Ramos (cell line): ENCODE measurements at regions not wholly inside any gene's neighbourhood (a gene's known extent, or its start where the extent isn't known, plus 50 kb on each side); places are given as distances from the start of the nearest gene placed in this dataset.

ENCODE experiments used
- in situ Hi-C: fragments of 300-500 bp; cut with MboI; formaldehyde crosslinking; loops from one replicate; pipeline ENCODE4 v1.14.3; 2022; ENCODE audit warnings: low sequenced_read_pairs; ENCODE audit not compliant: unreplicated experiment

- in situ Hi-C loops = no loop called here
Measured at GRCh38 chr16:35689764-35690163, 2230.4 kb downstream of the TP53TG3F start.

- in situ Hi-C loops = no loop called here
Measured at GRCh38 chr16:35690413-35690812, 2231.0 kb downstream of the TP53TG3F start.

- in situ Hi-C loops = no loop called here
Measured at GRCh38 chr16:35691057-35691456, 2231.6 kb downstream of the TP53TG3F start.

- in situ Hi-C loops = no loop called here
Measured at GRCh38 chr16:35692824-35693223, 2233.4 kb downstream of the TP53TG3F start.

- in situ Hi-C loops = no loop called here
Measured at GRCh38 chr16:35706901-35707300, 2247.5 kb downstream of the TP53TG3F start.

- in situ Hi-C loops = no loop called here
Measured at GRCh38 chr16:35711435-35711834, 2252.0 kb downstream of the TP53TG3F start.

GRCh38 chr16:35711958-35712357 lies 2252.5 kb downstream of the TP53TG3F start:
- in situ Hi-C loops = no loop called here

- in situ Hi-C loops = no loop called here
Measured at GRCh38 chr16:35713762-35714650, 2254.6 kb downstream of the TP53TG3F start.

GRCh38 chr16:35714665-35715064 lies 2255.3 kb downstream of the TP53TG3F start:
- in situ Hi-C loops = no loop called here

- in situ Hi-C loops = no loop called here
Measured at GRCh38 chr16:35724551-35724950, 2265.1 kb downstream of the TP53TG3F start.

- in situ Hi-C loops = no loop called here
Measured at GRCh38 chr16:35725949-35726348, 2266.5 kb downstream of the TP53TG3F start.

GRCh38 chr16:35730251-35730650 lies 2270.8 kb downstream of the TP53TG3F start:
- in situ Hi-C loops = no loop called here

- in situ Hi-C loops = no loop called here
Measured at GRCh38 chr16:35731341-35732040, 2272.1 kb downstream of the TP53TG3F start.

- in situ Hi-C loops = no loop called here
Measured at GRCh38 chr16:35732046-35732810, 2272.8 kb downstream of the TP53TG3F start.

GRCh38 chr16:35733278-35733965 lies 2274.0 kb downstream of the TP53TG3F start:
- in situ Hi-C loops = no loop called here

GRCh38 chr16:35733971-35734702 lies 2274.7 kb downstream of the TP53TG3F start:
- in situ Hi-C loops = no loop called here

GRCh38 chr16:35734728-35735402 lies 2275.5 kb downstream of the TP53TG3F start:
- in situ Hi-C loops = no loop called here

- in situ Hi-C loops = no loop called here
Measured at GRCh38 chr16:35735403-35736251, 2276.2 kb downstream of the TP53TG3F start.
